NB4 (cell line): ENCODE measurements at regions not wholly inside any gene's neighbourhood (a gene's known extent, or its start where the extent isn't known, plus 50 kb on each side); places are given as distances from the start of the nearest gene placed in this dataset.

Experiments used
- CTCF ChIP-seq: IDR thresholded peaks from one replicate; pipeline ENCODE4 v1.5.1; 2012; ENCODE audit warnings: low read depth, low read length
- POLR2A ChIP-seq: IDR thresholded peaks from 2 replicates; pipeline ENCODE4 v1.6.1; 2011; ENCODE audit warnings: mild to moderate bottlenecking; ENCODE audit not compliant: insufficient read length; ENCODE audit errors: extremely low read depth

DNA sequence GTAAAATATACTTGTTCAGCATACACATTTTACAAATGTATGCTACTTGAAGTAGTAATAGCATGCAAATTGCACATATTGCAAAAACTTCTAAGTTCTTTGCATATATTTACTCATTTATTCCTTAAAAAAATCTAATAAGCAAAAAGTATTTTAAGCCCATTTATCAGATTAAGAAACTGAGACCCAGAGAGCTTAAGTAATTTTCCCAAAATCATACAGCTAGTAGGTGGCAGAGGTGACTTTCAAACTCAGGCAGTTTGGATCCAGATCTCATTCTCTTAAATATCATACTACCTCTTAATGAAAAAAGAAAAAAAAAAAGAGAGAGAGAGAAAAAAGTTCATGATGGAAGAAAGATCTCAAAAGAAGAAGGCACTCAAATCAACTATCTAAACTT, 157.9 kb downstream of the RPS12 start:
- TF ChIP-seq CTCF (no peak), POLR2A (no peak)
